Non-pigmented ciliary epithelial cell (primary cell): ENCODE measurements at regions not wholly inside any gene's neighbourhood (a gene's known extent, or its start where the extent isn't known, plus 50 kb on each side); places are given as distances from the start of the nearest gene placed in this dataset.
"Not testable (repeated sequence)": the region's sequence is repeated elsewhere in the genome, so short reads cannot be mapped to it uniquely, and the experiment has no call there.

Experiments
- DNase-seq: peaks from one replicate; pipeline ENCODE4 v3.0.0-alpha.2; 2010; ENCODE audit warnings: low read depth

- no peak for DNase-seq
Observed at GRCh38 chr18:66440433-66440832, 163.5 kb downstream of the CDH19 start.

- no peak for DNase-seq
Observed at GRCh38 chr18:66439670-66440069, 164.2 kb downstream of the CDH19 start.

GRCh38 chr18:66438711-66439536 is 165.0 kb downstream of the CDH19 start:
- no peak for DNase-seq

GRCh38 chr18:66432636-66433035 is 171.3 kb downstream of the CDH19 start:
- no peak for DNase-seq

- no peak for DNase-seq
Observed at GRCh38 chr18:66428795-66429194, 175.1 kb downstream of the CDH19 start.

- no peak for DNase-seq
Observed at GRCh38 chr18:66419400-66419799, 184.5 kb downstream of the CDH19 start.

- no peak for DNase-seq
Observed at GRCh38 chr18:66410692-66411091, 193.2 kb downstream of the CDH19 start.

- no peak for DNase-seq
Observed at GRCh38 chr18:66395671-66396218, 208.1 kb downstream of the CDH19 start.

GRCh38 chr18:66393463-66393862 is 210.4 kb downstream of the CDH19 start:
- DNase-seq, result no peak

- no peak for DNase-seq
Observed at GRCh38 chr18:66377291-66377690, 226.6 kb downstream of the CDH19 start.

GRCh38 chr18:66375391-66375790 is 228.5 kb downstream of the CDH19 start:
- not testable (repeated sequence) for DNase-seq

GRCh38 chr18:66346833-66347588 is 256.9 kb downstream of the CDH19 start:
- no peak for DNase-seq

GRCh38 chr18:66344227-66344626 is 259.7 kb downstream of the CDH19 start:
- no peak for DNase-seq

- DNase-seq, result no peak
Observed at GRCh38 chr18:66342577-66342976, 261.3 kb downstream of the CDH19 start.

- no peak for DNase-seq
Observed at GRCh38 chr18:66334534-66334933, 269.4 kb downstream of the CDH19 start.

GRCh38 chr18:66329716-66330115 is 274.2 kb downstream of the CDH19 start:
- no peak for DNase-seq

- DNase-seq, result no peak
Observed at GRCh38 chr18:66328296-66328878, 275.5 kb downstream of the CDH19 start.

- no peak for DNase-seq
Observed at GRCh38 chr18:66325251-66325650, 278.6 kb downstream of the CDH19 start.

GRCh38 chr18:66324616-66325015 is 279.3 kb downstream of the CDH19 start:
- no peak for DNase-seq

- no peak for DNase-seq
Observed at GRCh38 chr18:66317243-66318090, 286.4 kb downstream of the CDH19 start.

GRCh38 chr18:66316701-66317100 is 287.2 kb downstream of the CDH19 start:
- no peak for DNase-seq

GRCh38 chr18:66300141-66300540 is 303.7 kb downstream of the CDH19 start:
- no peak for DNase-seq
